ACC112 (cell line): ENCODE measurements at regions not wholly inside any gene's neighbourhood (a gene's known extent, or its start where the extent isn't known, plus 50 kb on each side); places are given as distances from the start of the nearest gene placed in this dataset.

Experiments used
- H2AFZ ChIP-seq: fragments of 200-600 bp; sonication (generic); one replicate; pipeline ENCODE4 v1.6.0; 2017; ENCODE audit warnings: antibody characterized with exemption, low read length; ENCODE audit not compliant: unreplicated experiment
- H3K27ac ChIP-seq: fragments of 200-600 bp; sonication (generic); 2 replicates; pipeline ENCODE4 v1.5.1; 2014; ENCODE audit warnings: low read depth, mild to moderate bottlenecking, antibody characterized with exemption, low read length, moderate library complexity
- H3K27me3 ChIP-seq: fragments of 200-600 bp; sonication (generic); 2 replicates; pipeline ENCODE4 v1.6.1; 2014; ENCODE audit warnings: mild to moderate bottlenecking, antibody characterized with exemption, low read length, moderate library complexity, mixed read lengths; ENCODE audit not compliant: insufficient read depth
- H3K36me3 ChIP-seq: fragments of 200-600 bp; sonication (generic); 2 replicates; pipeline ENCODE4 v1.6.1; 2016; ENCODE audit warnings: mild to moderate bottlenecking, antibody characterized with exemption, low read length, moderate library complexity, mixed read lengths; ENCODE audit not compliant: insufficient read depth
- H3K4me1 ChIP-seq: fragments of 200-600 bp; sonication (generic); one replicate; pipeline ENCODE4 v1.6.1; 2016; ENCODE audit warnings: low read length, mixed read lengths; ENCODE audit not compliant: insufficient read depth, unreplicated experiment, control insufficient read depth
- H3K4me3 ChIP-seq: fragments of 200-600 bp; sonication (generic); 2 replicates; pipeline ENCODE4 v1.5.1; 2014; ENCODE audit warnings: mild to moderate bottlenecking, low read depth, low read length
- H3K79me2 ChIP-seq: fragments of 200-600 bp; sonication (generic); one replicate; pipeline ENCODE4 v1.6.0; 2016; ENCODE audit warnings: low read length; ENCODE audit not compliant: control insufficient read depth, unreplicated experiment, insufficient read depth

- Histone ChIP-seq H3K79me2 (no peaks in the 10 kb centered on the region), H3K27me3 (no peaks in the 10 kb centered on the region), H3K4me3 (peak overlapping the region; percentile 49), H3K27ac (peak overlapping the region; percentile 63), H3K4me1 (peaks cover 49% of the 10 kb centered on the region), H3K36me3 (no peaks in the 10 kb centered on the region), H2AFZ (peak overlapping the region; percentile 71)
These were observed 664.8 kb upstream of the ZNF608 start for GRCh38 chr5:125411071-125411743.

GRCh38 chr5:125411744-125412560 lies 665.5 kb upstream of the ZNF608 start:
- no peaks in the 10 kb centered on the region for H3K36me3 ChIP-seq
- peak overlapping the region; percentile 49 for H3K4me3 ChIP-seq
- peak overlapping the region; percentile 63 for H3K27ac ChIP-seq
- peak overlapping the region; percentile 71 for H2AFZ ChIP-seq
- peaks cover 49% of the 10 kb centered on the region for H3K4me1 ChIP-seq
- no peaks in the 10 kb centered on the region for H3K27me3 ChIP-seq
- H3K79me2 ChIP-seq = no peaks in the 10 kb centered on the region

GRCh38 chr5:125412561-125413495 lies 666.4 kb upstream of the ZNF608 start:
- no peaks in the 10 kb centered on the region for H3K79me2 ChIP-seq
- no peak overlapping the region for H2AFZ ChIP-seq
- H3K4me1 ChIP-seq = peaks cover 49% of the 10 kb centered on the region
- no peaks in the 10 kb centered on the region for H3K36me3 ChIP-seq
- no peak overlapping the region for H3K4me3 ChIP-seq
- no peaks in the 10 kb centered on the region for H3K27me3 ChIP-seq
- no peak overlapping the region for H3K27ac ChIP-seq

DNA sequence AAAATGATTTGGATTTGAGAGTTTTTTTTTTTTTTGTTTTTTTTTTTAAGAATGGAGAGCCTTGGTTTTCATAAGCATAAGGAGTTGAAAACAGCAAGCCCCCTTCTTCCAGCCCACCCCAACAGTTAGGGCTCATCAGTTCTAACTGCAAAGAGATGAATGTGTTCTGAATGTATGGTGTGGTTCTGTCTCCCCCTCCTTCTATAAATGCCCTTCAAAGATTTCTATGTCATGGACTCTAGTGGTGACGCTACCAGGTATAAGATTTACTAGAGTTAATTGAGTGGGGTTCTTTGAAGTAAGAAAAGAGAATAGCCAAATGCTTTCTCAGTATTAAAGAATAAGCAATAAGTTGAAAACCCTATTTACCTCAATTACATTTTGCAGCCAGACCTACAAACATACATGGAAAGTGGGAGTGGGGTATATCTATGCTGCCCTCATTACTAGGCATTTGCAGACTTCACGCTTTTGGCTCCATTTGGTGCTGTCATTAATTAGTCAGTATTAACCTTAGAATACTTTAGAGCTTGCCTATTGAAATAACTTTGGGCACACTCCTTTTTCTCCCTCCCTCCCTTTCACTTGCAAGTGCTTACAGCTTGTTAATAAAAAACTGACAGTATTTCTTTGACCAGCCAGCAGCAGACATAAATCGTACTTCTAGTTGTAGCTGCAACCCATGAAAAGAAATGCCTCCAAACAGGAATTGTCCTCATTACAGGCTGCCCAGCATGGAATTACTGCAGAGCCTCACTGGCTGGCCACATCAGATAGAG lies 667.2 kb upstream of the ZNF608 start:
- no peaks in the 10 kb centered on the region for H3K36me3 ChIP-seq
- no peak overlapping the region for H3K4me3 ChIP-seq
- no peak overlapping the region for H2AFZ ChIP-seq
- no peak overlapping the region for H3K27ac ChIP-seq
- peaks cover 45% of the 10 kb centered on the region for H3K4me1 ChIP-seq
- no peaks in the 10 kb centered on the region for H3K27me3 ChIP-seq
- H3K79me2 ChIP-seq = no peaks in the 10 kb centered on the region

- Histone ChIP-seq H2AFZ (no peak overlapping the region), H3K27ac (no peak overlapping the region)
These were observed 668.7 kb upstream of the ZNF608 start for GRCh38 chr5:125415126-125415525.

DNA sequence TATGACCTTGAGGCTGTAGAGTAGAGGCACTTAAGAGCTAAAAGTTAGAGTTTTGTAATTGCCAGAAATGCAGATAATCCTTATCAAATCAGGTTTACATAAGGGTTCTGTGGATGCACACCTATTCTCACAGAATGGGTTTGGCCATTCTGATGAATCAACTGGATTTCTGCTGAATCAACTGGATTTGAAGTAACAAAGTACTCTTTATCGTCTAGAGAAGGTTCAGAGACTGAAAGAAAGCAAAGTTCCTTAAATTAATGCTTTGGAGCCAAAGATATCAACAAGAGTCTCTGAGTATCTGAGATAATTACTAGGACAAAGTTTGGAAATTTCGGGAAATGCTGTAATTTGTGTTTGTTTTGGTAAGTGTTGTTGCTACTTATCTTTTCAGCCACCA lies 669.6 kb upstream of the ZNF608 start:
- H3K27ac ChIP-seq = no peak overlapping the region
- no peaks in the 10 kb centered on the region for H3K79me2 ChIP-seq
- no peak overlapping the region for H3K4me3 ChIP-seq
- no peaks in the 10 kb centered on the region for H3K36me3 ChIP-seq
- H3K27me3 ChIP-seq = no peaks in the 10 kb centered on the region
- H2AFZ ChIP-seq = no peak overlapping the region
- peaks cover 23% of the 10 kb centered on the region for H3K4me1 ChIP-seq

More at GRCh38 chr5:125415126-125415525, 668.7 kb upstream of the ZNF608 start:
- Histone ChIP-seq H3K36me3 (no peaks in the 10 kb centered on the region), H3K27me3 (no peaks in the 10 kb centered on the region), H3K4me3 (no peak overlapping the region), H3K79me2 (no peaks in the 10 kb centered on the region), H3K4me1 (peaks cover 31% of the 10 kb centered on the region)

GRCh38 chr5:125421006-125421405 lies 674.6 kb upstream of the ZNF608 start:
- no peaks in the 10 kb centered on the region for H3K36me3 ChIP-seq
- H3K79me2 ChIP-seq = no peaks in the 10 kb centered on the region
- no peaks in the 10 kb centered on the region for H3K27me3 ChIP-seq
- no peak overlapping the region for H2AFZ ChIP-seq
- no peak overlapping the region for H3K4me3 ChIP-seq
- H3K27ac ChIP-seq = no peak overlapping the region
- H3K4me1 ChIP-seq = no peaks in the 10 kb centered on the region

DNA sequence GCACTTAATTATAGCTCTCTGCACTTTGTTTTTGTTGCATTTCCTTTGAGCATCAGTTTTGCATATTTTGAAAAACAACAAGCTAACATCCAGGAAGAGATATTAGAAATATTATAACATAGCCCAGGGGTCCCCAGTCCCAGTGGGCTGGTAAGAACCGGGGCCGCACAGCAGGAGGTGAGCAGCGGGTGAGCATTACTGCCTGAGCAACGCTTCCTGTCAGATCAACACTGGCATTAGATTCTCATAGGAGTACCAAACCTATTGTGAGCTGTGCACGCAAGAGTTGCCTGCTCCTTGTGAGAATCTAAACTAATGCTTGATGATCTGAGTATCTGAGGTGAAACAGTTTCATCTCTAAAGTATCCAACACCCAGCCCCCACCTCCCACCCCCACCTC lies 675.9 kb upstream of the ZNF608 start:
- Histone ChIP-seq H2AFZ (no peak overlapping the region), H3K4me1 (no peaks in the 10 kb centered on the region), H3K36me3 (no peaks in the 10 kb centered on the region), H3K27ac (no peak overlapping the region), H3K4me3 (no peak overlapping the region), H3K27me3 (no peaks in the 10 kb centered on the region), H3K79me2 (no peaks in the 10 kb centered on the region)

DNA sequence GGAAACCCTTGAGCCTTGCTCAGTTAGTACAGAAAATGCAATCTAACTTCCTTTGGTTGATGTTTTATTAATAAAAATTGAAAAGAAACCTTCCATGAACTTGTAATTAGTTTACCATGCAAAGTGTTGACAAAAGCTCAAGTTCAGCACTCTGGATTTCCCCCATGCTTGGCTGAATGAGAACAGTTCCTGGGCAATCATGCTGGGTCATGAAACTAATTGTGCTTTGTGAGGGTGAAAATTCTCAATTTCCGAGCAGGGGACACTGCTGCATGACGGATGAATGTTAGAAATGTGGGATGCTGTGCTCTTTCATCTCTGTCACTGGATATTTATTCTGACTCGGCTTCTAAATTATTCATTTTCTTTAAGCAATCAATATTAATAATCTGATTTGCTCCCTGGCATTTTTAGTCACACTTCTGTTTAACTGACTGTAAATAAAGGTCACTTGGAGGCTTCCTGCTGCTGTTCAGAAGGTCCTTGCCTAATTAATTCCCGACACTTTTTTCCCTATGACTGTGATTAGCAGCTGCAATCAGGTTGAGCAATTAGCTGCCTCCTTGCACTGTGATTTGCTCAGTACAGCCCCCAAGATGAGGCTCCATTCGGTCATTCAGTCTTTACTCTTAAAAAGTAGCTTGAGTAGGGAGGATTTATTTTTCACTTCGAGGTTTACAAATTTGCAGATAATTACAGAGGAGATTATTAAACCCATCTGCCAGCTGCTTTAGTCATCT lies 678.1 kb upstream of the ZNF608 start:
- Histone ChIP-seq H3K27ac (no peak overlapping the region), H3K4me3 (no peak overlapping the region), H2AFZ (no peak overlapping the region)

More for the DNA sequence above, 678.1 kb upstream of the ZNF608 start:
- no peaks in the 10 kb centered on the region for H3K79me2 ChIP-seq
- H3K27me3 ChIP-seq = no peaks in the 10 kb centered on the region
- H3K4me1 ChIP-seq = no peaks in the 10 kb centered on the region
- no peaks in the 10 kb centered on the region for H3K36me3 ChIP-seq
